Suppressor macrophage treated with lipopolysaccharide for 1 hour (primary cell): ENCODE measurements at regions not wholly inside any gene's neighbourhood (a gene's known extent, or its start where the extent isn't known, plus 50 kb on each side); places are given as distances from the start of the nearest gene placed in this dataset.
"Not testable (repeated sequence)": the region's sequence is repeated elsewhere in the genome, so short reads cannot be mapped to it uniquely, and the experiment has no call there.

ENCODE experiments used
- DNase-seq, 3 donors: peaks; one replicate each; pipeline ENCODE4 v3.0.0-alpha.2; 2020 to 2022

DNA sequence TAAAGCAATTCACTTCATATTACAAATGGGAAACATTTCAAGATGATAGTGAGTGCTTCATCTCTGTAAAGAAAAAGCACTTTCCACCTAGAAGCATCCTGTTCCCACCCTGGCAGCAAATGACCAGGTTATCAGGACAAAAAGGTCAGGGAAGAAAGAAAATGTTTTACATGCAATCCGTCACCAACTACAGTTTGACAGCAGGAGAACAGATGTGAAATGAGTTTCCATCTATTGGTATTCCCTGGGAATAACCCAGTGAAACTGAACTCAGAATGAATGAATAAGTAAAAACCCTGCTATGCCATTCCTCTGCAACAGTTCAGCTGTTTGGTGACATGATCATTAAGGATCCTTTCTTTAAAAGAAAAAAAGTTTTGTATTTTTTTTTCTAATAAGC is 67.6 kb downstream of the HTR1A start:
- no peak for DNase-seq

DNA sequence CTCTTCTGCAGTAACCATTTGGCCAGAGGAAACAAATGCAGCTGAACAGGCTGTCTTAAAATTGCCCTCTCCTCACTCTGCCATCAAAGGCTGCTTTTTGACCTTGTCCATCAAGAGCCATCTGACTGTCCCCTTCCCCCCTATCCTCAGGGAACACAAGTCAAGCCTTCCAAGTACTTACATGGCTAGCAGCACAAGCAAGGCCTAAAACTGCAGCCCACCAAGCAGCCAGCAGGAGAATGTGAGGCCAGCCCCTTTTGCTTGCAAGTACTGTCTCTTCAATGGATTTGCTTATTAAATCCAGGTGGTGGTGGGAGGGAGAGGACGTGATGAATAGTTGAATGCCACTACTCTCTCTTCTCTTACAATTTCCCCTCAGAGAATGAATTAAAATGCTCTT is 83.5 kb downstream of the HTR1A start:
- no peak for DNase-seq

DNA sequence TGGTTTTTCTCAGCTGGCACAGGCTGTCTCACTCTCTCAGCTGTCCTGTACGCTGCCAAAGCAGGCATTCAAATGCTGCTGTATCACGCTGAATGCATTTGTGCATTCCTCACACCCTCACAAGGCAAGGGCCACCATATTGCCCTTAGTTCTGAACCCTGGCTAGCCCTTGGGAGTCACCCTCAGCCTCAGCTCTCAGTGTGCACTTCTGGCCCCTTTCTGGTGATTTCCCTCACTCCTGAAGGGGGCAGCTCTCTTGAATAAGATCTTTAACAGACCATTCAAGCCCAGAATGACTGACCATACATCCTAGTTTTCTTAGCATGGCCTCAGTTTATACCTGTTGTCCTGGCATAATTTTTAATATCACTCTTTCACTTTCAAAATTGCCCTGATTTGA is 84.3 kb downstream of the HTR1A start:
- no peak for DNase-seq

DNA sequence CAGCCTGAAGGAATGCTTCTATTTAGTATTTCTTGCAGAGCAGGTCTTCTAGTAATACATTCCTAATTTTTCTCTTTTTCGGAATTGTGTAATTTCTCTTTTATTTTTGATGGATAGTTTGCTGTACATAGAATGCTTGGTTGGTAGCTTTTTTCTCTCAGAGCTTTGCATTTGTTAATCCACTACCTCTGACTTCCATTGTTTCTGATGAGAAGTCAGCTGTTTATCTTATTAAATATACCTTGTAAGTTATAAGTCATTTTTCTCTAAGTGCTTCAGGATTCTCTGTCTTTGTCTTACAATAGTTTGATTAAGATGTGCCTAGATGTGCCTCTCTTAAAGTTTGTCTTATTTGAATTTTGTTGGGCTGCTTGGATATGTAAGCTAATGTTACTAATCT is 101.9 kb downstream of the HTR1A start:
- no peak for DNase-seq

DNA sequence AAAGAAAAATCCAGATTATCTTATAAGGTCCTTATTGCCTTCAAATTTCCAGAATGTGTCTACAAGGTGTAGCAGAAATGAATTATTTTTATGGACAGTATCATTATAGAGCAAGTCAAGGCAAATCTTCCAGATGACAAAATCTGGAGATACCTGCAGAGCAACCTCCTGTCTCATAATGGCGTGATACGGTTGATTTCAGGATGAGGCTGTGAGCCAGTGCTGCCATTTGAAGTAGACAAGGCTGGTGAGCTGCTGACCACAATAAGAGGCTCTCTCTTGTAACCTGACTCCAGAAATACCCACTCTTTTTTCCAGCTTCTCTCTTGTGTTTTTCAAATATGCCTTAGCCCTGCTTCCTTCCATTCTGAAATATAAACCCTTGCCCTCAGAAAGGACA is 108.2 kb downstream of the HTR1A start:
- no peak for DNase-seq

DNA sequence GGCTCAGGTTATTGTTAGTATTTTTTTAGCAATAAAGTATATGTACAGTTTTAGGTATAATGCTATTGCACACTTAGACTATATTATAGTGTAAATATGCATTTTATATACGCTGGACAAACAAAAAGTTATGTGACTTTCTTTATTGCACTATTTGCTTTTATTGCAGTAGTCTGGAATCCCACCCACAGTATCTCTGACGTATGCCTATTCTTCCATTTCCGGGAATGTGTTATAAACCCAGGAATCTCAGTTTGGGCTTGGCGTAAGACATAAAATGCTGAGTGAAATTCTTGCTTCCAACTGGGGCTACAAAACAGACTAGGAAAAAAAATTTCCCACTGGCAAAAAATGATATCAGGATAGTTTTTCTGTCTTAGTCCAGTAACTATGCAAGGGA is 119.1 kb downstream of the HTR1A start:
- DNase-seq, result no peak

DNA sequence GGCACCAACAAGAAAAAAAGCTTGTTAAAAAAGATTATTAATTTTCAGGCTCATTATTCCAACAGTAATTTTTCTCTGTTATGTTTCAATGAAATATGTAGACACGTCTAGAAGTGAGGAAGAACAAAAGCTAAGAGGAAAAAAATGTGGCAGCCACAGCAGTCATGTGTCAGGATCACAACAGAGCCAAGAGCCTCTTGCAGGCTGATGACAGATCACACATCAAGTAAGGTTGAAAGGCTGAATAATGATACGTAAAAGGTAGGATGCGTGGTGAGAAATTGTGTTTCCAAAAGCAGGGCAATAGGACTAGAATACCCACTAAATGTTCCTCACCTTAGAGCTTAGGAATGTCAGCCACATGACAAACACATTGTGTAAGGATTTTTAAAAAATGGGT is 124.8 kb downstream of the HTR1A start:
- DNase-seq, result no peak

DNA sequence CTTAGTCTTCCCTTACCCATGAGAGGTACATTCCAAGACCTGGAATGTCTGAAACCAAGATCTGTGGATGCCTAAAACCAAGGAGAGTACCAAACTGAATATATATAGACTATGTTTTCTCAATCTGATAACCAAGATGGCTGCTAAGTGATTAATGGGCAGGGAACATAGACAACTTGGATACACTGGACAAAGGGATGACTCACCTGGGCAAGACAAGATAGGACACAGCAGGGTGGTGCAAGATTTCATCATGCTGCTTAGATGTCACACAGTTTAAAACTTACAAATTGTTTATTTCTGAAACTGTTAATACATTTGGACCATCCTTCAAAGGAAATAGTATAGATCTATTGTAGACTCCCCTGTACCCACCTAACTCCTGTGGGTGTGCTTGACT is 130.9 kb downstream of the HTR1A start:
- DNase-seq, result no peak

DNA sequence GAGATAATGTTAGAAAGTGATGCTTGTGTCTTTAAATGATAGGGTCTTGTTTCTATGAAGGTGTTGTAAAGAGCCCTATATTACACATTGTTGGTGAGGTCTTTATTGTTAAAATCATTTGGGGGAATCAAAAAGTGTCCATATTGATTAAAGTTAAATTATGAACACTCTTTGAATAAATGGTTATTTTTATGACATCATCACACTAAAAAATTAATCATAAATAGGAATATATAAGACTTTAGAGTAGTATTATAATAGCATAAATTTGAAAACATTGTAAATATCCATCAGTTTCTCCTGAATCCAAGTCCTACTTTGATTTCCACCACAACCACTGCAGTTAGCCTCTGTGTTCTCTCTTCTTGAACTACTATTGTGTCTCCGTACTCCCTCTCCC is 136.3 kb downstream of the HTR1A start:
- no peak for DNase-seq

DNA sequence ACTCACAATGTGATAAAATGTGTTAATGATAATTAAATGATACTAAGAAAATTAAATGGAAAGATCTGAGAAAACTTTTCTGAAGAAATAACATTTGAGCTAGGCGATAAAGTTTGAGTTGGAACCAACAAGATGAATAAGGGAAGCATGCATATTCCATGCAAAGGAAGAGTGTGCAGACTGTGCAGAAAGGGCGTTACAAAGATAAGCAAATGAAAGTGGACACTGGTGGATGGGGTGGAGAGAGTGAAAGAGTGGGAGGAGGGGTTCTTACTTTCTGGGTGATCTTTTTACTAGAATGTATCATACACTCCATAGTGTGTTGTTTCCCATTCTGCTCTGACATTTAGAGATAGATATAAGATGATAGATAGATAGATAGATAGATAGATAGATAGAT is 138.7 kb downstream of the HTR1A start:
- no peak for DNase-seq

DNA sequence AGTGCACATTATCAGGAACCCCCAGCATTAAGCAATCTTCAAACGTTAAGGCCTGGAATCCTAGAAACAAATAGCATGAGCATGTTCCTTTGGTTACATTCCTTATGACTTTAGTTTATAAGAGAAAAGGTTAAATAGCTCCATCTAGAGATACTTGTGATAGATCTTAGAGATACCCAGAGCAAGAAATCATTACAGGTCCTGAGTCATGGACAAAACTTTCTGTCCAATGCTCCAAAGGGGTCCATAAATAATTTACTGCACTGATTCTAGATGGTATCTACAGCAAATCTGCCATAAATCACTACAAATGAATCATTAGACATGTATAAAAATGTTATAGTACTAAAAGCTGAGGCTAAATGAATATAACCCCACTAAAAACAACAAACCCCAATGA is 139.6 kb downstream of the HTR1A start:
- no peak for DNase-seq

DNA sequence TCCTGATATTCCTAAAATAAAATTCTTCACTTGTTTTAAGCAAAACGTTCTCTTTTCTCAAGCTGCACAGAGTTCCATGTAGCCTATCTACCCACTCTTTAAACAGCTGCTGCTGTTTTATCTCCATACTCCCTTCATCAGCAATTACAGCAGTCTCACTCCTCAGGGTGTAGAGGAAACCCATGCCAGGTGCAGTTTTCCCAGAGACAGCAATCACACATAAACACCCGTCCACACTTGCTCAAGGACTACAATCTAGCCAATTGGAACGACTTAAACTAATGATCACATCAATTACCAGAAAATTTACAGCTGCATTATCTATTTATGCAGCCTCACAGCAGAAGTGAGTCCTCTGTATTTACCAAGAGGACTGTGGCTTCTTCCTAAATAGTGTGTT is 141.7 kb downstream of the HTR1A start:
- no peak for DNase-seq

DNA sequence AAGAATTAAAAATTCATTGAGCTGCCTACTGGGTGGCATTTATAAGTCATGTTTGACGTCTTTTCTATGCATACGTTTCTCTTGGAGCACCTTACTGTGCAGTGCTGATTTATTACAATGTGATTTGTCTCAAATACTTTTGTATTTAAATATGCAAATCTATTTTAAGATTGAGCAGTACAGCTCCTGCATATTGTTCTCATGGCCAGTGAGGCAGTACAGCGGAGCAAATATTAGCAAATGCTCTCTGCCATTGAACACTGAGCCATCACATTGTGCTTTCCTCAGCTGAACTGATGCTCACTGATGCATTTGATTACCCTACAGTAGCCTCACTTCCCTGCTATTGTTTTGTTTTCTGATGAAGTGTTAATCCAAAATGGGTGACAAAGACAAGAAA is 149.6 kb downstream of the HTR1A start:
- DNase-seq, result no peak

DNA sequence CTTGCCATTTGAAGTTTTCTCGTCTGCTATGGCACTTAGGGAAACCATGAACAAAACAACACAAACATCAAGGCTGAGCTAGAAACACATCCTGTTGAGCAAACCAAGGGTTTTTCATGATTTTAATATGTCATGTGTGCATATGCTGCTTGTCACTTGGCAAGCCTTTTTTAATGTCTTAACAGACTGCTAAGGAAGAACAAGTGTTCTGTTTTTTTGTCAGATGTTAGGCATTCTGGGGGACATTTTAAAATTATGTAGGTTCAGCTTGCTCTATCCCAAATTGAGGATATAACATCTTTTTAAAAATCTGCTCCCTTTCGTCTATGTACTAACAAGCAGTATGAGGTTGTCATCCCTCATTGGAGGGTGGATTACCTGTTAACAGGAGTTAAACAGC is 150.3 kb downstream of the HTR1A start:
- DNase-seq, result no peak

DNA sequence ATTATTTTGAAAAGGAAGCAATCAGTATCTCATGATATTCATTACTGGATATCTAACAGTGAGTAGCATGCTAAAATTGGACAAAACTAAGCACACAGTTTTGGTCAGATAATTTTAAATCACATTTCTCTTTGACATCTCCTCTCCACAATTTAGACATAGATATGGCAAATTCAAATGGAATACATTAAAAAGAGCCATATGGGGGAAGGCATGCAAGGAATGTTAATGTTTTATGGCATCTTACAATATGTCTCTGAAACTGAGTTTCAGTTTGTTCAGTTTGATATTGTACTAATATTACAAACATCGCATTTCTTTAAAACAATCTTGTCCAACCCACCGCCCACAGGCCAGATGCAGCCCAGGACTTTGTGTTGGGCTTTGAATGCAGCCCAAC is 151.0 kb downstream of the HTR1A start:
- no peak for DNase-seq

DNA sequence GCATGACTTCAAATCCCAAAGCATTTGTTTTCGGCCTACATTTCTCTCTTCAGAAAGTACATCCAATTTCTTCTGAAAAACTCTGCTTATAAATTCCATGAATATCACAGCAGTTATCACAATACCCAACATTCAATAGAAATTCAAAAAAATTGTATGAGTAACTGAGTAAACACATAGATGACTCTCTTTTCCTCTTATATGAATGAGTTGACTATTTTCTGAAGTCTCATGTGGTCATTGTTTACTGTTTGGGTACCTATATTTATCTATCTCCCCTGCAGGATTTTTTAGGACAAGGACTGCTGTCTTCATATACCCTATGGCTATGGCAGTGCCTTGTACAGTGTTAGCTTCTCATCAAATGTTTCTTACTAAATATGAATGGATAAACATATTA is 157.1 kb downstream of the HTR1A start:
- DNase-seq, result no peak

DNA sequence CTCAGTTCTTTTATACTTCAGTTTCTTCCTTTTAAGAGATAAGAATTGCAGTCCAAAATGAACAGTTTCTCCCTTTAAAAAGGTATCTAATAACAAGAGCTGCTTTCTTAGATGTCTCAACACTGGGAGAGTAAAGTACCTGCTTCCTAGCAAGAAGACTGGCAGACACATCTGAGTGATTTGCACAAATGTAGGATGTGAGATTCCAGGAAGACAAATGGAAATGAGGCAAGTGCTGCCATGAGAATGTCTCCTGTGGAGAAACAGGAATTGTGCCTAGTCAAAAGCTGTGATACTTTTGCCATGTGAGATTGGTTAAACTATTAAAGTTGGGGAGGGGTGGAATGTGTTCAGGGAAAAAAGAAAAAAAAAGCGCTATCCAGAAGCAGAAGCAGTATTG is 159.1 kb downstream of the HTR1A start:
- DNase-seq, result no peak

DNA sequence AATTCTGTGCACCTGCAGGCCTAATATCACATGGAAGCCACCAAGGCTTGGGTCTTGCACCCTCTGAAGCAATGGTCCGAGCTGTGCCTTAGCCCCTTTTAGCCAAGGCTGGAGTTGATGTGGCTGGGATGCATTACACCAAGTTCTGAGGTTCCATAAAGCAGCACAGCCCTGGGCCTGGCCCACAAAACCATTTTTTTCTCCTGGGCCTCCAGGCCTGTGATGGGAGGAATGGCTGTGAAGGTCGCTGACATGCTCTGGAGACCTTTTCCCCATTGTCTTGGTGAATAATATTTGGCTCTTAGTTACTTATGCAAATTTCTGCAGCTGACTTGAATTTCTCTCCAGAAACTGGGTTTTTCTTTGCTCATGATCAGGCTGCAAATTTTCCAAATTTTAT is 167.3 kb downstream of the HTR1A start:
- no peak for DNase-seq

DNA sequence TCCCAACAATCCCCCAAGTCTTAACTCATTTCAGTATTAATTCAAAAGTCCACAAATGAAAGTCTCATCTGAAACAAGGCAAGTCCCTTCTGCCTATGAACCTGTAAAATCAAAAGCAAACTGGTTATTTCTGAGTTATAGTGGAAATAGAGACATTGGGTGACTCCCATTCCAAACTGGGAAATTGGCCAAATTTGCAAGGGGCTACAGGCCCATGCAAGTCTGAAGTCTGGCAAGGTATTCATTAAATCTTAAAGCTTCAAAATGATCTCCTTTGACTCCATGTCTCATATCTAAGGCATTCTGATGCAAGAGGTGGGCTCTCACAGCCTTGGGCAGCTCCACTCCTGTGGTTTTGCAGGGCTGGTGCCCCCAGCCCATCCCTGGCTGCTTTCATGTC is 167.9 kb downstream of the HTR1A start:
- no peak for DNase-seq

DNA sequence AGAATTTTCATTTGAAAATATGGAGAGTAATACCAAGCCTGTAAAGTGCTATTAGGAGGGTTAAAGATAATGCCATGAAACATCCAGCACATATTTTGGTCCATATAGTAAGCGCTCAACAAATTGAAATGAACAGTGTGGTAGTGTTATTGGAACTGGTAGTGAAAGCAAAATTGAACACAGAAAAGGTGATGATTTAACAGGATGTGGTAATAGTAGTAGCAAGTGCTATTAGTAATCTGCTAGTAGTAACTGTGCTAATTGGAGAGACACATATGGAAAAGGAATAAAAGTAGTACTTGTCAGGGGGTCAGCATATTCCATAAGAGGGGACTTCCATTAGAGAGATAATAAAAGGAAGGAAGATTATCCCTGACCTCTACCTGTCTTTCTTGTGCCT is 187.3 kb downstream of the HTR1A start:
- DNase-seq, result no peak

DNA sequence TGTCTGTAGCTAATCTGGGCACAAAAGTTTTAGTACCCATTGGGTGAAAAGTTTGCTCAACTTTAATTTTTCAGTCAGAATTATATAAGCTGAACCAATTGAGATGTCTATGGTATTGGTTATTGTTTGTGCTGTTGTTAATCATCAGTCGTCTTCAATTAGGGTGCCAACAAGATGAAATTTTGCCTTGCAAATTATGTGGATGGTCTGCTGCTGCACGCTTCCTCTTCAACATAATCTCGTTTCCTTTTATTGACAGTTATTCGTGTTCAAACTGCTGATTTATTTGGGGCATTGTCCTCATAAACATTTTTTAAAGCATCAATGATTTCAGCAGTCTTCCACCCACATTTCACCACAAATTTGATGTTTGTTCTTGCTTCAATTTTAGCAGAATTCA is 194.0 kb downstream of the HTR1A start:
- no peak for DNase-seq

DNA sequence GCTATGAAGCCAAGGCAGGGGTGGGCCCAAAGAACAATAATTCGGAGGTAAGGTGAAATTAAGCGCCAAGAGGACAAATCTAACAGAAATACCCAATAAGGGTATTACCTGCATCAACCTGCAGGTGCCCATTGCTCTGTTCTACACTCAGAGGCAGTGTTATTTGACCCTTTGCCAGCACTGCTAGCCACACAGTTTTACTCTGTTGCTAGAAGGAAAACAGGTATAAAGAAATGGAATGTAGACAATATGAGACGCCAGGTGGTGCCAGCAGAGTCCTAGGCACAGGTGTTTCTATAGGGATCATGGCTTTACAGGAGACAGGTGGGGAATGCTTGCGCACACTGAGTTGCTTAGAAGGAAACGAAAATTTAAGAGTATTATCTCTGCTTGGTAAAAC is 201.3 kb downstream of the HTR1A start:
- DNase-seq, result no peak

DNA sequence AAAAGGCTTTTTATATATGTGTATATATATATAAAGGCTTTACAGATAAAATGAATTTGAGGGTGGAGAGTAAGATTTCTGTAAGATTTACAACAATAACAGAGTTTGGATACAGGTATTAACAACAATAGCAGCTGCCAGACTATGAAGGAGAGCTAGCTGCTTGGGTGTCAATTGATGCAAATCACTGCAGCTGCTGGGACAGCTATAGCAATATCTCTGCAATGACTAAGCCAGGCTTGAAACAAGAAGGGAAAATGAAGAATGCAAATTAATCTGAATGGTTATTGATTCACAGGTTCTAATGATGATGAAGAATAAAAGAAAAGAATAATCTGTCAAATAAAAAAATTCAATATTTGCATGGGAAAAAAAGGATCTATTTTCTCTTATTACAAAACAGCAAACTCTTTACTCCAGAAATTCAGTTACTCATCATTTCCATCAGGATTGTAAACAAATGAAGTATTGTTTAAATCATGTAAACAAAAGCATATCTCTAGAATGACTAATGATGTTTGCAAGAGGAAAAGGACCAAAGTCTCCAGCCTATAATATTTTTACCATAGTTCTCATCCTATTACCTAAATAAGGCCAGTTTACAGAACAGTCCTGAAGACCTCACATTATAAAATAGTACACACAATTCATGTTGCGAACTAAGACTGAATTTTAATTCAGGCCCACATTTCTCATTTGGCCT is 219.0 kb downstream of the HTR1A start:
- DNase-seq, result no peak

DNA sequence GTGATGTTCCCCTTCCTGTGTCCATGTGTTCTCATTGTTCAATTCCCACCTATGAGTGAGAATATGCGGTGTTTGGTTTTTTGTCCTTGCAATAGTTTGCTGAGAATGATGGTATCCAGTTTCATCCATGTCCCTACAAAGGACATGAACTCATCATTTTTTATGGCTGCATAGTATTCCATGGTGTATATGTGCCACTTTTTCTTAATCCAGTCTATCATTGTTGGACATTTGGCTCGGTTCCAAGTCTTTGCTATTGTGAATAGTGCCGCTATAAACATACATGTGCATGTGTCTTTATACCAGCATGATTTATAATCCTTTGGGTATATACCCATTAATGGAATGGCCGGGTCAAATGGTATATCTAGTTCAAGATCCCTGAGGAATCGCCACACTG is 229.4 kb downstream of the HTR1A start:
- DNase-seq, result not testable (repeated sequence)

DNA sequence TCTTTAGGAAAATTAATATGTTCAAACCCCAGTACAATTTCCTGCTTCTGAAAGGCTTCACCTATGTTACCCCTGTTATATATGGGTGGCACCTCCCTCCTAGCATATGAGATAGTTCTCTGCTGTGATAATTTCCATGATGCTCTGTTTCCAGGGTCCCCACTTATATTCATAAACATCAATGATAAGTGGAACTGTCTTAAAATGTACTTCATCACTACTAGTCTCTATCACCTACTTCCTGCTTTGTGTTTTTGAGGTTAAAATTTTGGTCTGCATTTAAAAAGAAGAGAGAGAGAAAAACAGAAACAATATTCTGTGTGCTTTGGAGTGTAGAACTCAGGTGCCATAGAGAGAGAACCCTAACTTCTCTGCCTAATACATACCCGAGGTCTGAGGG is 234.7 kb downstream of the HTR1A start:
- DNase-seq, result no peak

DNA sequence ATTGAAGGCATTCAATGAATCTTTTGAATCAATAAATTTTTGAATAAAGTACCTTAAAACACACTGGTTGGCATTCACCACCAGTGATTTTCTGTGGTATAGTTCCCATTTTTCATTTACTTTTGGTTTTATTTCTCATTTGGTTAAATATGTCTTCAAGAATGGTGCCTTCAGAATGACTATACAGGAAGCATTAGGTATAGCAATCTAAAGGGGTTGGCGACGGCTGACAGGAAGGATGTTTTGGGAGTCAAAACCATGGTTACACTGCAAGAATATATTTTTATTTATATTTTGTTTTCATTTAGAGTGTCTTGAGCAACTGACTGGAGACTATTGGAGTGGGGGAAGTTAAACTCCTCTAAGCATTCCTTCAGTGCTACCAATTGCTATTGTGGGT is 235.7 kb downstream of the HTR1A start:
- DNase-seq, result no peak
